AG09309 (cell line): ENCODE measurements at regions not wholly inside any gene's neighbourhood (a gene's known extent, or its start where the extent isn't known, plus 50 kb on each side); places are given as distances from the start of the nearest gene placed in this dataset.

Experiments used
- DNase-seq: peaks from one replicate; pipeline ENCODE4 v3.0.0-alpha.2; 2010; ENCODE audit warnings: low read depth
- H3K4me3 ChIP-seq: 2 replicates; pipeline ENCODE4 v1.5.1; 2011; ENCODE audit warnings: mild to moderate bottlenecking, low read depth, low read length, moderate library complexity; ENCODE audit not compliant: control insufficient read depth
- CTCF ChIP-seq: IDR thresholded peaks from 2 replicates; pipeline ENCODE4 v1.5.1; 2011; ENCODE audit warnings: mild to moderate bottlenecking, low read depth, low read length, inconsistent platforms; ENCODE audit not compliant: insufficient read depth, control insufficient read depth; ENCODE audit errors: missing control alignments

GRCh38 chr1:56068210-56068609 is 511.2 kb downstream of the PLPP3 start:
- TF ChIP-seq CTCF = no peak
- DNase-seq = no peak
- H3K4me3 ChIP-seq = no peak overlapping the region

- no peak for TF ChIP-seq CTCF
- H3K4me3 ChIP-seq = no peak overlapping the region
- no peak for DNase-seq
These were observed 513.6 kb downstream of the PLPP3 start for GRCh38 chr1:56065729-56066128.

GRCh38 chr1:56064705-56065104 is 514.7 kb downstream of the PLPP3 start:
- TF ChIP-seq CTCF = no peak
- no peak overlapping the region for H3K4me3 ChIP-seq
- DNase-seq = no peak

- no peak overlapping the region for H3K4me3 ChIP-seq
- DNase-seq = no peak
- TF ChIP-seq CTCF = no peak
These were observed 515.9 kb downstream of the PLPP3 start for GRCh38 chr1:56063461-56063860.

- DNase-seq = no peak
- no peak overlapping the region for H3K4me3 ChIP-seq
- no peak for TF ChIP-seq CTCF
These were observed 516.7 kb downstream of the PLPP3 start for GRCh38 chr1:56062625-56063024.

- no peak for TF ChIP-seq CTCF
- no peak for DNase-seq
- H3K4me3 ChIP-seq = no peak overlapping the region
These were observed 517.5 kb downstream of the PLPP3 start for GRCh38 chr1:56061824-56062223.

- no peak overlapping the region for H3K4me3 ChIP-seq
These were observed 518.5 kb downstream of the PLPP3 start for GRCh38 chr1:56060906-56061305.

More at GRCh38 chr1:56060906-56061305, 518.5 kb downstream of the PLPP3 start:
- TF ChIP-seq CTCF = no peak
- no peak for DNase-seq
